HG03378 (cell line): ENCODE measurements at regions not wholly inside any gene's neighbourhood (a gene's known extent, or its start where the extent isn't known, plus 50 kb on each side); places are given as distances from the start of the nearest gene placed in this dataset.
"Not testable (repeated sequence)": the region's sequence is repeated elsewhere in the genome, so short reads cannot be mapped to it uniquely, and the experiment has no call there.

Experiments used
- ATAC-seq: cut with Tn5 transposase; IDR thresholded peaks from one replicate; pipeline ENCODE4 v1.9.1; 2021; ENCODE audit warnings: mild to moderate bottlenecking, moderate library complexity; ENCODE audit not compliant: unreplicated experiment

- no peak for ATAC-seq
Observed at GRCh38 chr17:65314212-65314611, 177.0 kb downstream of the RGS9 start.

DNA sequence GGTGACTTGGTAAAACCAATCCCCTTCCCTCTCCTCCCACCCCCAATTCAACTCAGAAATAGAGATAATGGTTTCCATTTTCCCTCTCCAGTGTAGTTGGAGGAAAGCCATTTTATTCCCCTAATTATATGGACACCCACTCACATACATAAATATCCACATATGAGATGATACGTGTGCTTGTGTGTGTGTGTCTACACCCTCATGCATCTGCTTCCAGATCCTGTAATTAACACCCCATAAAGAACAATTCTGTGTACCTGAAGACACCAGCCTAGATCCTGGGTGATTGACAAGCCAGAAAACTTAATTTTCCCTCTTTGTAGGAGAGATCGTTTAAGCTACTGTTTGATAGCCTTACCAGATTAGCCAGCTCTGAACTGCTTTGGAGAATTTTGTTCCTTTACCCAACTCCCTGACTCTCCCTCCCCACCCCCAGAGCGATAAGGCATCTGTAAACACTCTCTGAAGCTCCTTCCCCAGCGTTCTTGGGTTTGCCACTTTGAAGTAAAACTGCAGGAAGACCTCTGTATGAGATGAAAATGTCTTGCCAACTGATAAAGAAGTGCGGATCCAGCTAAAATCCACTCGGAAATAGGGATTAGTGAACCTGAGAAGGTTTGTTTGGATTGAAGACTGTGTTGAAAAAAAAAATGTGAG, 175.7 kb downstream of the RGS9 start:
- ATAC-seq: no peak

GRCh38 chr17:65311261-65311660, 174.1 kb downstream of the RGS9 start:
- no peak for ATAC-seq

- no peak for ATAC-seq
Observed at GRCh38 chr17:65307961-65308316, 170.8 kb downstream of the RGS9 start.

GRCh38 chr17:65307081-65307960, 170.2 kb downstream of the RGS9 start:
- ATAC-seq: no peak

DNA sequence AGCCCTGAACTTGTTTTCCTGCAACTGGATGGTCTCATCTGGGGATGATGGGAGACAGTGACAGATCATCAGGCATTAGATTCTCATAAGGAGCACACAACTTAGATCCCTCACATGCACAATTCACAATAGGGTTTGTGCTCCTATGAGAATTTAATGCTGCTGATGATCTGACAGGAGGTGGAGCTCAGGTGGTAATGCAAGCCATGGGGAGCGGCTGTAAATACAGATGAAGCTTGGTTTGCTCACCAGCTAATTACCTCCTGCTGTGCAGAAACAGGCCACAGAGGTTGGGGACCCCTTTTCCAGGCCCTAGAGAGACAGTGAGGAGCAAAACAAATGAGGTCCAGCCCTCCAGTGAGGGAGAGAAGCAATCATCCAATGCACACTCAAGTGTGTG, 168.6 kb downstream of the RGS9 start:
- ATAC-seq: no peak

DNA sequence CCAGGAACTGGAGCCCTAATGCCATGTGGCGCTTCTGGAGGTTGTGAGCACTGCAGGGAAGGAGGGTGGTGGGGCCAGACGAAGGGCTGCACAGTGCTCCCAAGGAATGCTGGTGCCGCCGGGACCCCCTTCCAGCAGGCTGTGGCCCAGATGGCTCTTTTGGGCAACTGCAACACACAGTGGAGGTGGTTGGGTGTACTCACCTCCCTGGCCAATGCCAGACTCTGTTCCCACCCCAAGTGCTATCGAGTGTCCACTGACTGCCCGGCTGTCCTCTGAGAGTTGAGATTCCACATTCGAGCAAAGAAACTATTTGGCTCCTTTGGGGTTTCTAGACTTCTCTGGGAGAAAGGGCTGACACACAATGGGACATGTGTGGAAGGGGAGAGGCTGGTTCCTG, 167.9 kb downstream of the RGS9 start:
- ATAC-seq: no peak

GRCh38 chr17:65301882-65302281, 164.7 kb downstream of the RGS9 start:
- not testable (repeated sequence) for ATAC-seq

DNA sequence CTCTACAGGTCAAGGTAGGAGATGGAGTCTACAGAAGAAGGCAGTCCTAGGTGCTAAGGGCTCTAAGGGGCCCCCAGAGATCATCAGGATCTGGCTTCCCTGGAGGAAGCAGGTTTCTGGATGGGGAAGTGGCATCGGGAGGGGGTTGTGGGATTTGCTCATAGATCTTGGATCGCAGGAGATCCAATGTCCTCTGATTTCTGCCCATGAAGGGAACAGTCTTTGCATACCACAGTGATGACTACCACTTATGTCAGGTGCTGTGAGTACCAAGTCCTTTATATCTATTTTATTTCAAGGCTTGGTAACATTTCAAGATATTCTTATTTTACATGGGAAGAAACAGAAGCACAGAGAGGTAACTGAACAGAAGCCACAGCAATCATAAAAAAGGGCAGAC, 164.0 kb downstream of the RGS9 start:
- no peak for ATAC-seq

DNA sequence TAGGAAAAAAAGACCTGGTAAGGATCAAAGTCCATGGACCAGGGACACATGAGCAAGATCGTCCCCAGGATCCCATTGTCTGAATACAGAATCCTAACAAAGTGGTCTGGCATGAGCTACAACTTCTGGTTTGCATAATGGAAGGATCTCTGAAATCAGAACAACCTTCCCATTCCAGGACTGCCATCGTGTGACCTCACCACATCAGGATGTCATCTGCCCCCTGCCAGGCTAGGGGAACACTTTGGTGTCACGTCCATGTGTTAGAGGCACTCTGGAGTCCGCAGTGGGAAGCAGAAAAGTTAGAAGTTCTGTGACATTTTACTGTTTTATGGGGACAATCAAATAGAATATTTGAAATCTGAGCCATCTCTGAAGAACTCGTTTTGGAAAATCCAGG, 160.7 kb downstream of the RGS9 start:
- no peak for ATAC-seq

GRCh38 chr17:65297384-65297783, 160.2 kb downstream of the RGS9 start:
- ATAC-seq: no peak

DNA sequence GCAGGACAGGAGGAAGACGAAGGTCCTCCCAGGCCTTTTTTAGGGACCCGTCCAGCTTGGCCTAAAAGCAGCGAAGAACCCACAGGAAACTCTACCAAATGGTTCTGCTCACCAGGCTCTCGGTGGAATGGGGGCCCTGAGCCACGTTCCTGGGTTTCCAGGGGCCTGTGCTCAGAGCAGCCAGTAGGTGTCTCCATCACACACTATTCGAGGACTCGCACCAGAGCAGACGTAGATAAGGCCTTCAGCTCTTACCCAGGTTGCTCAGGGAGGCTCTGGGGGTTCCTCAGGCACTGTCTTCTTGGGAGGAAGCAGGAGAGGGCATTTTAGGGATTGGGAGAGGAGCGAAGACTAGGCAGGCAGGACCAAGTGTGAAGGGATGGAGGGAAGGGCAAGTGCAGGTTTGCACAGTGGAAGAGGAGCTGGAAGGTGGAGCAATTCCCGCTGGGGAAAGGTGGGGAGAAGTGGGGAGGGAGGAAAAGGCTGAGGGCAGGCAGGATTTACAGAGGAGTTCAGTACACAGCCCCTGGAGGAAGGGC, 157.1 kb downstream of the RGS9 start:
- peak; percentile 77 for ATAC-seq

GRCh38 chr17:65293584-65294180, 156.5 kb downstream of the RGS9 start:
- ATAC-seq: no peak

DNA sequence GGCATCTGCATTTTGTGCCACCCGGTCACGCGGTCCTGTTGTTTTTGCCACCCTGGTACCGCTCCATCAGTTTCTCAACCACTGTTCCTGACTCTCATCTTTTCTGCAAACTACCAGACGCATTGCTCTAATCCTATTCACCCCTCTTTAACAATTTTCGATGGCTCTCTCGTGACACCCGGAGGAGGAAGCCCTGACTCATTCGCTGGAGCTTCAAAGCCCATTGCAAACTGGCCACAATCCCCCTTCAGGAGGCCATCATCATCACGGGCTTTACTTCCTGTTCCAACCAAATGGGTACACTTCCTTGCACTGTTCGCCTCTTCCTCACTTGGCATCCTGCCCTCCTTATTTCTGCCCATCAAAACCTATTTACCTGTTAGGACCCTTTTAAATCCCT, 155.3 kb downstream of the RGS9 start:
- no peak for ATAC-seq

DNA sequence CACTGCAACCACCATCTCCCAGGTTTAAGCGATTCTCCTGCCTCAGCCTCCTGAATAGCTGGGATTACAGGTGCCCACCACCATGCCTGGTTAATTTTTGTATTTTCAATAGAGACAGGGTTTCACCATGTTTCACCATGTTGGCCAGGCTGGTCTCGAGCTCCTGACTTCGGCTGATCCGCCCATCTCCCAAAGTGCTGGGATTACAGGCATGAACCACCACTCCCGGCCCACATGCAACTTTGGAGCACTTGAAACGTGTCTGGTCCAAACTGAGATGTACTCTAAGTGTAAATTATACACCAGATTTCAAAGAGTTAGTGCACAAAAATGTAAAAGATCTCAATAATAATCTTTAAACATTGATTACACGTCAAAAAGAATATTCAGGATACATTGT, 154.1 kb downstream of the RGS9 start:
- ATAC-seq: not testable (repeated sequence)

GRCh38 chr17:65290616-65291015, 153.4 kb downstream of the RGS9 start:
- ATAC-seq: no peak

DNA sequence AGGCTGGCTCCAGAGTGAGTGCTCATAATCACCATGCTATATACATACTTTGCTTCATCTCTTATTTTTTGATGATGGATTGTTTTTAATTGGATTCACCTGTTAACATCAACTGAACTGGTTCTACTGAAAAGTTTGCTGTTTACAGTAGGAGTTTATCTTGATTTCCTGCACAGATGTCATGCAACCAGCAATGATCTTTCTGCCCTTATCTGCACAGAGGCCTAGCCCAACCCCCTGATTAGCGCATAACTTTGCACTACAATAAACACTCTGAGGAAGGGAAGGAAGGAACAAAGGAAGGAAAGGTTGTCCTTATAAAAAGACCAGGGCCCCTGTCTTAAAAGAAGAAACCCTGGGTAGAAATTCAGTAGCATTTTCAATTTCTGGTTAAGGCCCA, 152.9 kb downstream of the RGS9 start:
- no peak for ATAC-seq

- no peak for ATAC-seq
Observed at GRCh38 chr17:65287040-65287439, 149.9 kb downstream of the RGS9 start.

DNA sequence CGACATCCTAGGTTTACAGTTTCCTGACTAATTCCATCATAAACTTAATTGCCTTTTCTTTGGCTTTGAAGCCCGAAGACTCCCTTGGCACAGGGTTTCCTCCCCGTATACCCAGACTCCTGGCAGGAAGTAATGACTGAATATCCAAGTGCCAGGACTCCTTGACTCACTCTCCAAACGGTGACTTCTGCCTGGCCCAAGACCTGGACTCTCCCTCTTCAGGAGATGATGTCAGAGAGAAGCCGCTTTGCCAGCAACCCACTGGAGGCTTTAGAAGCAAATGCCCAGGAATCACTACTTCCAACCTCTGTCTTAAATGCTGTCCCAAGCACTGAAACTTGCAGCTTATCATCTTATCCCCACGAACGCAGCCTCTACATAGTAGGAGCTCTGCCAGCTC, 146.5 kb downstream of the RGS9 start:
- ATAC-seq: no peak

- no peak for ATAC-seq
Observed at GRCh38 chr17:65279456-65279855, 142.3 kb downstream of the RGS9 start.

DNA sequence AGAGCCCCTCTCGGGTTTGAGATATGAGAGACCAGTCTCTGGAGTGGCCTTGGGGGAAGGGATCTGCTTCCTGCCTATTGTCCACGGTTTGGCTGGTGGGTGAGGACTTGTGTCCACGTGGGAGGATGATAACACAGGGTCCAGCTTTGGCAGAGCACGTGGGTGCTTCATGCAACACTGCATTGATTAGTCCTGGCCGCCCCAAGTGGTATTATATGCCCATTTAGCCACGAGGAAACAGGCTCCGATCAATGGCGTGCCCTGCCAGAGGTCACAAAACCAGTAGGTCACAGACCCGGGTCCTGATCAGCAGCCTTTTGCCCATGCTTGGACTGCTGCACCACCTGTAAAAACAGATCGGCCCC, 141.6 kb downstream of the RGS9 start:
- ATAC-seq: no peak
